GM19238 (cell line): ENCODE measurements at regions not wholly inside any gene's neighbourhood (a gene's known extent, or its start where the extent isn't known, plus 50 kb on each side); places are given as distances from the start of the nearest gene placed in this dataset.

Experiments used
- DNase-seq: peaks from one replicate; pipeline ENCODE4 v3.0.0; 2011; ENCODE audit warnings: low spot score; ENCODE audit not compliant: insufficient read length

DNA sequence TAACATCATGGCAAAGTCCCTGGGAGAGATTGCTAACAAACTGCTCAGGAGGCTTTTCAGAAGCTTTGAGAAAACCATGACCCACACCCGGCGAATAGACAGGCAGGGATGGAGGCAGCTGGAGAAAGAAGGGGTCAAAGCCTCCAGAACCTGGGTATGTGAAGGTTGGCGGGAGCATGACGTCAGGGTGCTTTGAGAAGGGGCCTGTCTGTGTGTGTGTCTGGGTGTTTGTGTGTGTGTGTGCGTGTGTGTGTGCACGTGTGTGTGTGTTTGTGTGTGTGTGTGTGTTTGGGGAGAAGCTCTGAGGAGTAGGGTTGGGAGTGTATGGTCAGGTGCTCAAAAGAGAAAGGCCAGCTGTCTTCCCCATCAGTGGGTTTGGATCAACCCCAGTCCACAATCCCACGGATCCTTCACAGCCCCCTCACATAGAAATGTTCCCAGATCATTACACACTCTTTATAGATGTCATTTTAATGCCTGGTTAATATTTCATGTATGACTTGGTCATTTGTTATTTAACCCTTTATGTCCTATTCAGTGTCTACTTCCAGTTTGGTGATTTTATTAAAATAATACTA lies 254.1 kb upstream of the SMIM21 start:
- DNase-seq: no peak

DNA sequence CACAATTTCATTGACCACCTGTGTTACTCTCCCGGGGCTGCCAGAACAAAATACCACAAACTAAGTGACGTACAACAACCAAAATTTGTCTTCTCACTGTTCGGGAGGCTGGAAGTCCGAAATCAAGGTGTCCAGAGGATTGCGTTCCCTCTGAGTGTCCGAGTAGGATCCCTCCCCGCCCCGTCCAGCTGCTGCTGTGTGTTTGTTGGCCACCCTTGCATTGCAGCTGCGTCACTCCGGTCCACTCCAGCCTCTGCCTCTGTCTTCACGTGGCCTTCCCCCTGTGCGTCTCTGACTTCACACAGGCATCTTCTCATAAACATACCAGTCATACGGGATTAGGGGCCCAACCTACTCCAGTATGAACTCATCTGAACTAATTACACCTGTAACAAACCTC lies 251.8 kb upstream of the SMIM21 start:
- DNase-seq: no peak

DNA sequence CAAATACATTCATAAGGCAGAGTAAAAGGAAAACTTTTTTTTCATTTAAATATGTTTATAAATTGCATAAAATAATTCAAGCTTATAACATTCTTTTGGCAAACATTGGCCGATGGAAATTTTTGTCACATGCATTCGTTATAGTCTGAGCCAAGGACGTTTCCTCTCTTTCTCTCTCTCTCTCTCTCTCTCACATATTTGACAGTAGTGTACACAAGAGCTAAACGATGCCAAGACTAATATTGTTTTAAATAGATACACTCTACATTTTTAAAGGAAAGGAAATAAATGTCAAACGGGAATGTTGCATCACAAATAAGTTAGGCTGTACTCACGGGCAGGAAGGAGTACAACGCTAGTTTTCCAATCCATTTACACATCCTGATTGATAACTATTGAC lies 251.1 kb upstream of the SMIM21 start:
- no peak for DNase-seq

DNA sequence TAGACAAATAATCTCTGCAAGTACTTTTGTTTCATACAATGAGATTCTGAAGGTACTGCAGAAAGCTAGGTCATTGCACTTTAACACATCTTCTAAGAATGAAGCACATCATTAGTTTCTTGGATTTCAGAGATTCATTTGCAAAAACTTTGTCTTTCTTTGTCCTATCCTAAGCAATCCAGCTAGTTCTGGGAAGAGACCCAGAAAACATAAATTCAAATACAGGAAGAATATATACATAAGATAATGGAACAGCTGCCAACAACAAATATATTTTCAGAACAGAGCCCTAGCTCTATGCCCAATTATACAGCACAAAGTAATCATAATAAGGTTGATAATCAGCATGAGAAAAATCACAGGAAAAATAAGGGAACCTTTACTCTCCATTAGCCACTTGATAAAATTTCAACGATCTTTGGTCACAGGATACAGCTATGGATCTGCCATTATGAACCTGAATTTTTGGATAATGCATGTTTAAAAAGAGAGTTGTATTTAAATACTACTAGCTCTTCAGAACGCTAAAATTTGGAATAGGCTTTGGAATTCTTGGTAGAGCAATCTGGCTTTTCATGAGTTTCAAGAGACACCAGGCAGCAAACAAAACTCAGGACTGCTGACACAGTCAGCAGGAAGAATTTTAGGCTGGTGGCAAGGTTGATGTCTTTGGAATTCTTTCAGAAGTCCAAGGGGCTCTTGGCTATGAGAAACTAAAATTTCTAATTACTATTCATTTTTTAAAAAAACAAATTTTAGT lies 250.4 kb upstream of the SMIM21 start:
- DNase-seq: no peak

- no peak for DNase-seq
Measured at GRCh38 chr18:75660932-75661331, 233.4 kb upstream of the SMIM21 start.

- DNase-seq: no peak
Measured at GRCh38 chr18:75659535-75660023, 232.1 kb upstream of the SMIM21 start.

GRCh38 chr18:75658330-75658729 lies 230.8 kb upstream of the SMIM21 start:
- no peak for DNase-seq

DNA sequence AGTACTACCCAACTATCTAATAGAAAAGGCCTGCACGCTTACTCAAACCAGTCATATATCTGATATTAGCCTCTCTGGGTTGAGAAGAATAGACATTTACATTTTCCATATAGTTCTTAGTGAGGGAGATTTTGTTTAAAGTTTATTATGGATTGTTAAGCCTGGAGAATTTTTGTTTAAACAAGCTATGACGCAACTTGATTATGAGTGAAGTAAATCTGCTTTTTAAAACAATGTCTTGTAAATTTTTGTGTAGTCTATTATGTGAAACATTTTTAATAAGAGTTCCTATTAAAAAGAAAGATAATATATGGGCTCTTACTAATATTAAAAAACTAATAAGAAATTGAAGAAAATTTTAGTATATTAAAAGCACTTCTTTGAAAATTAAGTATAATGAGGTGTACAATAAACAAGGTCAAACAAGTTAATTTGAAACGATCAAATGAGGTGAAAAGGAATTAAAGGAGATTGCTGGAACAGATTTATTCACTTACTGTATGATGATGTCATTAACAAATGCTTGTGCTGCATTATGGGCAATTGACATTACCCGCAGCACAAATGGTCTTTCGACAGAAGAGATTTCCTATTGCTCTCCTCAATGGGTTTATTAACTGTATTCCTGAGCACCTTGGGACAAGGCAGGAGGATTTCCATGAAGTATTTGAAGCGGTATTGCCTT lies 229.2 kb upstream of the SMIM21 start:
- no peak for DNase-seq

DNA sequence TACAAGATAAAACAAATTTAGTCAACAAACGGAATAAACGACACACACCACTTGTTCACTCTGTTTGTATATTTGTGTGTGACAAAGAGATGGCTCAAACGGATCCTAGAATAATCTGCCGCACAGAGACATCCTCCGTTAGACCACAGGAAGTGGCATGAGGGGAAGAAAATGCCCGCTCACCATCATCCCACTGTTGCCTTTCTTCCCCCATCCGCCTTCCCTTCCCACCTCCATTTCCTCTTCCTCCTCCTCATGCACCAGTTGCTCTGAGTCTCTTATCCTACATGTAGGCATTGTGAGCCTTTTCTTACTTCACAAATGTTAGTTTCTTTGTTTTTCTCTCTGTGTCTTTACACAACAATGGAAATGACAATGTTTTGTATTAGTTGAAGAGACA lies 228.5 kb upstream of the SMIM21 start:
- no peak for DNase-seq

GRCh38 chr18:75654851-75655751 lies 227.6 kb upstream of the SMIM21 start:
- no peak for DNase-seq

DNA sequence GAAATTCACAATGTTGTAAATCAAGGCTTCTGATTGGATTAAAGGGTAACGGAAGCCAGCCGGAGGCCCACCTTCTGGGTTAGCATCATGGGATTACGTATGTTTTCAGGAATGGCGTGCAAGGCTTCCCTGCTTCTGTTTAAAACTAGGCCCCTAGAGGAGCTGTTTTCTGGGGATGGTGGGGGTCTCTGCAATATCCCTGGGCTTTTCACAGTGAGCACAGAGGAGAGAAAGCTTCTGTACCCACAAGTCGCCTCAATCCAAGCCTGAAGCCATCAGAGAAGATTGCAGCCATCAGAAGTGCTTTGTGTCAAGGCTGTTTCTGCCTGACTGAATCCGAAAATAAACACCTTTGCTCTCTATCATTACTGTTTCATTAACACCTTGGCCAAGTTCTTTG lies 226.9 kb upstream of the SMIM21 start:
- no peak for DNase-seq

DNA sequence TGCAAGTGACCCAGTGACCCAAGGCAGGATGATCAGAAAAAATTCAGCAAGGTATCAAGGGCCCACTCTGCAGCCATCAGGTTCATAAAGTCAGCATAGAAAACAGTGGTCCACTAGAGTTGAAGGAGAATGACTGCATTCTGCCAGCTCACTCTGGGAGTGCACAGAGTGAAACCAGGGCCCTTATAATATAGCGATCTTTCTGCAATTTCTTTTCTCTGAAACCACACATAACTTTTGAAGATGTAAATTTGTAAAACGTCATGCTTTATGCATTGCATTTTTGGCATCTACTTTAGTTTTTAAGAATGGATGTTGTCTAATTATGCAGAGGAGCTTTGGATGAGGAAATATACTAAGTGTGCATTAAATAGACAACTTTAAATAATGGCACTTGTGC lies 225.0 kb upstream of the SMIM21 start:
- no peak for DNase-seq

GRCh38 chr18:75644871-75645270 lies 217.4 kb upstream of the SMIM21 start:
- no peak for DNase-seq

DNA sequence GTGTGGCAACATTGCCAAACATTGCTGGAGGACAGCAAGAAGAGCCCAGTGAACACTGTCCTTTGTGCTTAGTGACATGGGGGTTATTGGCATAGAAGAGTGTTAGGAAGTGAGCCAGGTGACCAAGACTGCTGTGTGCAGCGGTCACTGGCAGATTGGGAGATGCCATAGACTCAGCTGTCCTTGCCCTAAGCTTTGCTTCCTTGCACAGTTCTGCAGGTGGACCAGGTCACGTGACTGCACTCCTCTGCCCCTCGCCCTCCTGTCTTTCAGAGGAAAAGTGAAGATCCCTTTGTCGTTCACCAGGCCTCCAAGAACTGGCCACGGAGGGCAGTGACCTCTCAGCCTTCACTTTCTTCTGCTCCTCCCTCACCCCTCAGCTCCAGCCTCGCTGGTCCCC lies 215.6 kb upstream of the SMIM21 start:
- no peak for DNase-seq

- no peak for DNase-seq
Measured at GRCh38 chr18:75639472-75639831, 211.9 kb upstream of the SMIM21 start.

DNA sequence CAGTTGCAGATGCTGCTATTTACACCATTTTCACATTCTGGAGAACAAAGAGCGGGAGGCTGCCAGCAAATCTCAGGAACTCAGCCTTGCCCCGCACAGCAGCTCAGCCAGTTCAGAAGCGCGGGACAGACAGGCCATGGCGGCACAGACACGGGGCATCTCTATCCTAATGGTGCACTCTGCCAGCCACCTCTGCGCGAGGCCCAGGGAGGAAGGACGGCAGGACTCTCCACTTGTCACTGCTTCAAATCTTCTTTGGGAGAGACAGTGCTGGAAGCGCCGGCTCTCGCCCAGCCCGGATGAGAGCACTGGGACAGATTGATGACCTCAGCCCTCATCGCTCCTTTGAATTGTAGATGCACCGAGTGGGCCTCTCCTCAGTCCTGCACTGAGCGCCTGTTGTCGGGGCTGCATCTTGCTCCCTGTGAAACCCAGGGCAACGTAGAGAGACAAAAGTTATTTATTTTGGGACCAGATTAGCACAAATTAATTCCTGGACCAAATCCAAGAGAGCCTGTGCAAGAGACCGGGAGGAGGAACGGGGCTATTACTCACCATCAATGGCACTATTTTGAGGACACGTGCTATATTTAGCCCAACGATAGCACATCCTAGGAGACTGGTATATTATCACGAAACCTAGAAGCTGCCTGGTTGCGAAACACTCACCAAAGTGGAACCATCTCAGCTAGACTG lies 211.4 kb upstream of the SMIM21 start:
- DNase-seq: no peak

GRCh38 chr18:75638223-75638775 lies 210.8 kb upstream of the SMIM21 start:
- DNase-seq: no peak

DNA sequence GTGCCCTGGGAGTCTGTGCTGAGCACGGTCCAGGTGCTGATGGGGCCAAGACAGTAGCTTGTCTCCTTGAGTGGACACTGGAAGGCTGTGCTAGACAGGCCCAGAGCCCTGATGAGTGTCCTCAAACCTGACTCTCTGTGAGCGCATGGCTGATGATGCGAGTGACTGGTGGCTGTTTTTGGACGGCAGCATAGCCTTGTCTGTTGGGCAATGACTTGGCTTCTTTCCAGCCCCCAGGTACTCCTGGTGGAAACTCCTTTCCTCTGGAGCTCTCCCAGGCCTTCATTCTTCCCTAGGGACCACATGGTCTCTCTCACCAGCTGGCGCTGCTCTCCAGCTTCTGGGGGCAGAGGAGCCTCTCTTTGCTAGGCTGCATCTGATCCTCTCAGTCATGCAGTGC lies 207.6 kb upstream of the SMIM21 start:
- no peak for DNase-seq

GRCh38 chr18:75625966-75626365 lies 198.5 kb upstream of the SMIM21 start:
- DNase-seq: no peak

DNA sequence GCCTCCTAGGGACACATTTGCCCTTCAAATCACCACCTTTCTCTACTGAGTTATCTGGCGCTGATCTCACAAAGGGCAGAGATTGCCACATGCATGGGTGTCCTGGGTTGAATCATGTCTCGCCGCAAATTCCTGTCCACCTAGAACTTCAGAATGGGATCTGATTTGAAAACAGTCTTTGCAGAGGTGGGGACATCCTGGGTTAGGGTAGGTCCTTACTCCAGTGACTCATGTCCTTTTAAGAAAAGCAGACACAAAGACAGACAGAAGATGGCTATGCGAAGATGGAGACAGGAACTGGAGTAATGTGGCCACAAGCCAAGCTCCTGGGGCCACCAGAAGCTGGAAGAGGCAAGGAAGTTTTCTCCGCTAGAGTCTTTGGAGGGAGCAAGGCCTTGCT lies 197.4 kb upstream of the SMIM21 start:
- DNase-seq: no peak

DNA sequence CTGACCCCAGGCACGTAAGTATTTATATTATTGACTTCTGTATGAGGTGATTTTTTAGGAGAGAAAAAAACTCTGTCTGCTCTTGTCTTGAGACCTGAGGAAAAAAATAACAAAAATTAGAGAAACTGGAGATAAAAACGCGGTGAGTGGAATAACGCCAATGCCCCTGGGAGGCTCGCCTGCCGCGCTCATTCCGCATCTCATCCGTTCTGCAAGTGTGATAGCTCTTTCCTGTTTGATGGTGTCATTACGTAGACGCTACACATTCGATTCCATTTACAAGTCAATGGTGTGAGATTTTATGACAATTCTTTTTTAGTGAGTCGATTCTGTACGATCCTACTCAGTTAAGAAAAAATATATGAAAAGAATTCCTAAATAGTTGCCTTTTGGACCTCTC lies 194.3 kb upstream of the SMIM21 start:
- no peak for DNase-seq
